OCI-LY1 (cell line): ENCODE measurements at regions not wholly inside any gene's neighbourhood (a gene's known extent, or its start where the extent isn't known, plus 50 kb on each side); places are given as distances from the start of the nearest gene placed in this dataset.

Experiments used
- CTCF ChIP-seq: fragments of 200-600 bp; sonication (generic), shearing (Covaris generic); IDR thresholded peaks from 2 replicates; pipeline ENCODE4 v1.5.1; 2017; ENCODE audit warnings: mild to moderate bottlenecking, antibody characterized with exemption, low read length, moderate library complexity, mixed read lengths
- EZH2 ChIP-seq: fragments of 200-600 bp; sonication (generic), shearing (Covaris generic); IDR thresholded peaks from 2 replicates; pipeline ENCODE4 v1.8.0; 2017; ENCODE audit warnings: borderline replicate concordance, mixed run types, mild to moderate bottlenecking, antibody characterized with exemption, low read length, moderate library complexity, mixed read lengths

GRCh38 chrX:143270317-143270716 is 244.6 kb downstream of the SPANXN4 start:
- TF ChIP-seq CTCF (no peak), EZH2 (no peak)
